ENCODE measurements at regions not wholly inside any gene's neighbourhood (a gene's known extent, or its start where the extent isn't known, plus 50 kb on each side); places are given as distances from the start of the nearest gene placed in this dataset.

DNA sequence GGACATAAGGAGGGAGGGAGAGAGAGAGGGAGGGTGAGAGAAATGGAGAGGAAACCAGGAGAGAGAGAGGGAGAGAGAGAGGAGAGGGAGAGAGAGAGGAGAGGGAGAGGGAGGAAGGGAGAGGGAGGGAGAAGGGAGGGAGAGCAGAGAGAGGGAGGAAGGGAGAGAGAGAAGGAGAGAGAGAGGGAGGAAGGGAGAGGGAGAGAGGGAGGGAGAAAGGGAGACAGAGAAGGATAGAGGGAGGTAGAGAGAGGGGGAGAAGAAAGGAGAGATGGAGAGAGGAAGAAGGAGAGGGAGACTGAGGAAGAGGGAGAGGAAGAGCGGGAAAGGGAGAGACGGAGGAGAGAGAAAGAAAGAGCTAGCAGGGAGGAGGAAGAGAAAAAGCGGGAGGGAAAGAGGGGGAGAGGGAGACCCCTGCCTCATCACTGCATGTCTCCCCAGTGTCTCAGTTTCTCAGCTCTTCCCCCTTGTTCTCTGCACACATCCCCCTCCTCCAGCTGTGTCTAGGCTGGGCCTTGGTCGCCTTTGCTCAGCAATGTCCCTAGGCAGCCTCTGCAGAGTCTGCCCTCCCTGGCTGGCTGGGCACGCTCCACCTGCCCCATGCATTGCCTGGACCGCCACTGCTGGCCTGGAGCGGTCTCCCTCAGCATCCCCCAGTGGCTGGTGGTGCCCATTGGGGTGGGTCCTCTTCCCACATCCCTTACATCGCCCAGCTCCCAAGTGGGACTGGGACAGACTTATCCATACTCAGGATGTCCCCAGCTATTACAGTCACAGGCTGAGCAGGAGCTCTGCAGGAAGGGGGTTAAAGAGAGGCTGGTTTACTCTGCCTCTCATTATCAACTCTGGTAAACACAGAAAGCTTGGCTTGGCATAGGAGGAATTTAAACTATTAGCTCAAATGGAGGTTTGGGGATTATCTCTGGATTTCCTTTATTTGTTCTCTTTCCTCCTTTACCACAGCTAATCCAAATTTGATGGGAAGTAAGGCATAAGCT, 85.7 kb upstream of the APCDD1 start:
- DNase-seq, result no peak

DNA sequence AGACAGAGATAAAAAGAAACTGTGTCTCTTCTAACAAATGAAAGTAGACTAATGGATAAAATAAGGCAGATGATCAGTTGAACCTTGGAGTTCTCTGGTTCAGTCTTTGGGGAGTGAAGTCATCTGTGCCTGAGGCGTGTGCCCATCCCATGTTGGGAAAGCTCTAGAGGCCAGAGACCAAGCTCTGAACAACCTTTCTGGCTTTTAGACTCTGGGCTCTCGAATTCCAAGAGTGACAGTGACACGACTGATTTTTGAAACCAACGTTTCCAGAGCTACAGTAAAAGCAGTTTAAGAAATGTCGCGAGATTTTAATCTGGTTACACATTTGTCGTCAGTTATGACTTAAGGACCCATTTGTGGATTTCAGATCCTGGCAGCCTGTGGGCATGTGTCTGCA, 83.7 kb upstream of the APCDD1 start:
- DNase-seq, result no peak

DNA sequence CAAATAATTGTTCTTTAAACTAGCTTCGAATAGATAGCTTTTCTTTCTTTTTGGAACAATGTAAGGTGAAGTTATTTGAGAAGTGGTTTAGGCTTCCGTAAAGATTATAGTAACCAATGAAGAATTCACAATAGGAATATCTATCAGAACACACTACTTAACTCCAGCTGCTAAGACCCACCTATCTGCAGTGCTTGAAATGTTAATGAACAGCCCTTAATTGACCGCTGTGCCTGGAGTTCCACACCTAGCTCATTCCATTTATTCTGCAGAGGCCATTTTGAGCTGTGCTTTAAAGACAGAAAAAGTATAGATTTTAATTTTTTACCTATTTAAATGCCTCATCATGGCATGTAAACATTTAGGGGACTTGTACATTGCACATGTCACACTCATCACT, 83.3 kb upstream of the APCDD1 start:
- no peak for DNase-seq

DNA sequence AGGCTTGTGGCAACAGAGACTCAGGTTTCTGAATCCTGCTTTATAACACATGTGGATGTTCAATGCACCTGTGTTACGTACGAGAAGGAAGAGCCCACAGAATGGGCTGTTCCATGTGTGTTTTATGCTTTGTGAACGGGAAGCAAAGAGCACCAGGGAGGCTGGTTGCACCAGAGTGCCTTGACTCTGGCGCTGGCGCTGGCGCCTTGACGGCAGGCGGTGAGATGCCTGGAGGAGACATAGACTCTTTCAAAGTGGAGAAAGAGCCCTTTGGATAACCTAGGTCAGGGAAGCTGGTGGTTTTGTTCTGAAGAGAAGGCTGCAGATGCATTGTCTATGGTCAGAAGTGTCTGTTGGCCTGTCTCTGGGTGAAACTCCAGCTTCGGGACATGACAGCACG, 80.2 kb upstream of the APCDD1 start:
- no peak for DNase-seq

GRCh38 chr18:10374636-10375293, 79.7 kb upstream of the APCDD1 start:
- DNase-seq, result peak; percentile 60

- peak; percentile 39 for DNase-seq
Observed at GRCh38 chr18:10376731-10377130, 77.7 kb upstream of the APCDD1 start.

GRCh38 chr18:10377956-10378355, 76.5 kb upstream of the APCDD1 start:
- DNase-seq, result peak; percentile 90

DNA sequence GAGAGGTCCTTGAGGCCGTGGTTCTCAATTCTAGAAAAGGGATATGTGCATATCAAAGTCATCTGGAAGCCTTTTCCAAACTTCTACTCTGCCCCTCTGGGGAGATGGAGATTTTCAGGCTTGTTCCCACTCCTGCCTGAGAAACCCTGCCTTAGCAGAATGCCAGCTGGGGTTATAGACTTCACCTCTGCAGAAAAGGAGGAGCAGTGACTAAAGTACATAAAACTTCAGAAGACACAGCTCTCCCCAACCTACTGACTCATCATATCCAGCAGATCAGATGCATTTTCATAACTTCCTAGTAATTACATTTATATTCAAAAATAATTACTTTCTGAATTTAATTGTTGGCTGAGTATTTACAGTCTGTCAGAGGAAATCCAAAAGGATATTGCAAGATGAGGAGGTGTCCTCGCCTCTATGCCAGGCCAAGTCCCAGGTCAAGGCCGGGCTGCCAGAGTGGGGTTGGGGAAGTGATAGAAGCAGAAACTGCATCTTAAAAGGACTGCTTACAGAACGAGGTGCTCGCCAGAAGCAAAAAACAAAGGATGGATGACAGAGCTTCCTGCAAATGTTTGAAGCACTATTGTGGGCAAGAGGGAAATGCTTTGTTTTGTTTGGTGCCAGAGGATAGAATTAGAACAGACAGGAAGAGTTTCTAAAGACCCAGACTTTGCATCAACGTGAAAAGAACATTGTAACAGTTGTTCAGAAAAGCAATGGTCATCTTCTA, 75.6 kb upstream of the APCDD1 start:
- peak; percentile 85 for DNase-seq

GRCh38 chr18:10379522-10379921, 74.9 kb upstream of the APCDD1 start:
- peak; percentile 72 for DNase-seq

DNA sequence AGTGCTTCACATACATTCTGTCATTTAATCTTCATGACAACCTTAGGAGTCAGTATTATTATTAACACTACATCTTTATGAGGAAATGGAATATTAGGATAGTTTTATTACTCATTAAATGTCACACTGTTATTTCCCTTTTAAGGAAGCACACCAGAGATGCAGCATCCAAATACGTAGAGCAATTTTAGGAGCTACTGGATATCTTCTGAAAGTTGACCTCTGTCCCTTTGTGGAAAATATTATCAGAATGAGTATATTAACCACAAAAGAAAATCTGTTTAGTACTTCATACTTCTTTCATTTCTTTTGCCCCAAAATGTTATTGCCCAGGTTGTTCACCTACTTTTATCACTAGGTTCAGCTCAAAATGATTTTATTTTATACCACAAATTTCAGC, 72.9 kb upstream of the APCDD1 start:
- no peak for DNase-seq

GRCh38 chr18:10381951-10382350, 72.5 kb upstream of the APCDD1 start:
- DNase-seq, result peak; percentile 62

- DNase-seq, result no peak
Observed at GRCh38 chr18:10386049-10386448, 68.4 kb upstream of the APCDD1 start.

DNA sequence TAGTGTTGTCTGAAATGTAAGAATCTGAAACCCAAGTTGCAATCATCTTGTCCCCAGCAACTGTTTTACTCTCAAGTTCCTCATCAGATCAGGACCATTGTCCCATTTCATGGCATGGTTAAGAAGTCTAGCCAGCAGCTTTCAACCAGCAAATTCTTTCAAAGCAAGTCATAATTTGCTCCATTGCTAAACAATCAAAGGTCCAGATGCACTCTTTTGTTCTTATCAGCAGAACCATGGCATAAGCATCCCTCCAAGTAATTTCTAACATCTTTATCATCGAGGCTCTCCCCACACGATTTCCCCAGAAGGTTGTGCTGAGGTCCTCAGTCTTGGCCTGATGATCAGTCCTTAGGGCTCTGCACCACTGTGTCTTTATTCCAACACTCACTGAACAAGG, 67.5 kb upstream of the APCDD1 start:
- DNase-seq, result no peak

DNA sequence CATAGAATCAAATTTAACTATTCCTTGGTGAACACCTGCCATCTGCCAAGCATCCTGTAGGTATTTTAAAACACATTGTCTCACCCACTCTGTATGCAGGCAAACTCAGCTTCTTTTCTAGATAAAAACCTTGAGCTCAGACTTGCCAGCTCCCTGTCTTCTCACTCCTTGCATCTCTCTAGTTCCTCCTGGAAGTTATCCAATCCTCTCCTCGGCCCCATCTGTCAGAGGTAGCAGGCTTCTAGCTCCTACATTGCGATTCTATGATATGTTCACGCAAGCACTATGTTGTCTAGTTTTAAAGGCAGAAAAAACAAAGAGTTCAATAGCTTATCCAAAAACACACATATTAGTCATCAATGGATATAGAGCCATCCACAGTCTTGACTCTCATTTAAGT, 67.0 kb upstream of the APCDD1 start:
- no peak for DNase-seq

DNA sequence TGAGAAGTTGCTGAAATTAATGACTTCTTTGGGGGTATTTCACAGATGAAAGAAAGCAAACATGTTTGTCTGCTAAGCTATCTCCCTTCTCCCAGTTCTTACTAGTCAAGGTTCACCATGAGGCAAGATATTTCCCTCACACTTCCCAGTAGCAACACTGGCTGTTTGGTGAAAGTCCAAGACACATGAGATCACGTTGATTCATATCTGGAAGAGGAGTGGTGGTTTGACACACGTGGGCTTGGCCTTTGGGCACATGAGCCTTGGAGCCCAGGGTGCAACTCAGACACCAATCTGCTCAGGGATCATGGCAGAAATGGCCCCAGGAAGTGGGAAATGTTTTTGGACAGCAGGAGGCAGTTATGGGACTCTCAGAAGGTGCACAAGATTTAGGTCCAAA, 66.1 kb upstream of the APCDD1 start:
- no peak for DNase-seq

- DNase-seq, result no peak
Observed at GRCh38 chr18:10391506-10391905, 62.9 kb upstream of the APCDD1 start.

DNA sequence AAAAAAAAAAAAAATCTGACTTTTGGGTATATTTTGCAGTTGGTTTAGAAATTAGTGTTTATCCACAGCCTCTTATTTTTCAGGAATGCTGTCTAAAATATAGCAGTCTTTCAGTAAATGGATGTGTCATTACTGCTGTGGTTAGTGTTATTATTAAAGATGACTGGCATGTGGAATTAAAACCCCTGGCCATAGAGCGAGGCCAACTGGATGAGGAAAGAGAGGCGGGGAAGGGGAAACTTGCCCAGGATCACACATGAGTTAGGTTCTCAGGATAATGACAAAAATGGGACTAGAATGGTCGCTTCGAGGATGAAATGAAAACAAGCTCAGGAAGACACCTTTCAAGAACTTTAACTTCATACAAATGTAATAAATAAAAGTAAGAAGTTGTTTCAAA, 57.4 kb upstream of the APCDD1 start:
- DNase-seq, result no peak

DNA sequence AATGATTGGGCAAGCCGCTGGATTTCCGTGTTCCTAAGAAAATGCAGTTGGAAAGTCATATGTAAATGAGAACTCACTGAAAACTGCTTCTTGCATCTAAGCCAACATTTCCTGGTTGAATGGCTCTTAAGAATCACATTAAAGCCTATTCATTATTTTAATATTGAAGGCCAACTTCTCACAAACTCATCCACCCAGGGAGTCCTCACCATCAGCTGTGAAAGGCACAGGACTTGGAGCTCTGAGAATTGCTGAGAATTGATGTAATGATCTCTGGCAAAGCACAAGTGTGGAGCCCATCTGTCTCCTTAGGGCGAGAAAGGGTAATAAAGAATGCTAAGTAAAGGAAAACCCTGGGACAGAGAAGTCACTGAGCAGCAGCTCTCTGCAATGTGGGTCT, 55.9 kb upstream of the APCDD1 start:
- no peak for DNase-seq

- DNase-seq, result no peak
Observed at GRCh38 chr18:10399465-10399864, 55.0 kb upstream of the APCDD1 start.

- peak; percentile 36 for DNase-seq
Observed at GRCh38 chr18:10400534-10401307, 53.7 kb upstream of the APCDD1 start.

DNA sequence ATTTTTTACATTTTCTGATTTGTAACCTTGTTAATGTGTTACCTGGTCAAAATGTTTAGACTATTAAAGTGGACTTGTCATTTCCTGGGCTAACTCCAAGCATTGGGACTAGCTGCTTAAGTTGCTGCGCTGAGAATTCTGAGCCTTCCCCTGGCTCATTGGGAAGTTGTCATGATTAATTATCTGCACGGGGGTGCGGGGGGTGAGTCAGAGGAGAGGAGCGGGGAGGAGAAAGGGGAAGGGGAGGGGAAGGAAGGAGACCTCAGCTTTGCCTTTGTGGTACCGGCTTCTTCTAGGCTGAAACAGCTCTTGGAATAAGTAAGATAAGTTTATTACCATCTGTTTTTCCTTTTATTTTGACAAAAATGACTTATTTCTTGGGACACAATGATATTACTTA, 52.9 kb upstream of the APCDD1 start:
- peak; percentile 75 for DNase-seq

DNA sequence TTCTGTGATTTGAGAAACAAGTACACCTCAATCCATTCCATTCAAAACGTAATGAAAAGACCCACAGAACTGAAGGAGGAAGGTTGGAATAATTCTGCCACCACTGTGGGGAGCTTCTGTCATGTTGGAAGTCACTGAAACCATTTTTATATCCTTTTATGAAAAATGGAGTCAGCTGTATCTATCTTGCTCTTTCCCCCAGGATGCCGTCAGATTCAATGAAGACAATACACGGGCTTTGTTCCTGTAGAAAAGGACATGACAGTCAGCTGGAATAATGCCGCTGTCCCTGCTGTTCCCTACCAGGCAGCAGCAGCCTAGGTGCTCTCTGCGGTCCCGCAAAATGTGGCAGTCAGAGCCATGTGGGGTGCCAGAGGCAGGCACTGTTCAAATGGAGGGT, 52.5 kb upstream of the APCDD1 start:
- DNase-seq, result no peak
